Astrocyte (in vitro differentiated cells and primary cell): ENCODE measurements at regions not wholly inside any gene's neighbourhood (a gene's known extent, or its start where the extent isn't known, plus 50 kb on each side); places are given as distances from the start of the nearest gene placed in this dataset.

Experiments used
- DNase-seq: peaks from one replicate; pipeline ENCODE4 v3.0.0-alpha.2; 2010; ENCODE audit warnings: low read depth
- FAIRE-seq: peaks from 2 replicates; lab custom pipeline; 2011; peaks lifted over from hg19 to GRCh38; lab: Jason Lieb, UNC
- H2AFZ ChIP-seq: 2 replicates; pipeline ENCODE4 v1.6.0; 2012; ENCODE audit warnings: low read depth, low read length, inconsistent platforms
- H3K27ac ChIP-seq: 2 replicates; pipeline ENCODE4 v1.5.1; 2011; ENCODE audit warnings: low read depth, low read length, inconsistent platforms
- H3K27me3 ChIP-seq: 2 replicates; pipeline ENCODE4 v1.6.0; 2011; ENCODE audit warnings: low read length, inconsistent platforms; ENCODE audit not compliant: insufficient read depth
- H3K36me3 ChIP-seq: 2 replicates; pipeline ENCODE4 v1.5.1; 2011; ENCODE audit warnings: low read length, inconsistent platforms; ENCODE audit not compliant: insufficient read depth
- H3K4me1 ChIP-seq: 2 replicates; pipeline ENCODE4 v1.5.1; 2011; ENCODE audit warnings: low read length, inconsistent platforms; ENCODE audit not compliant: insufficient read depth
- H3K4me2 ChIP-seq: 2 replicates; pipeline ENCODE4 v1.6.0; 2012; ENCODE audit warnings: low read length, inconsistent platforms
- H3K4me3 ChIP-seq: 2 replicates; pipeline ENCODE4 v1.5.1; 2011; ENCODE audit warnings: low read depth, mild to moderate bottlenecking, low read length, inconsistent platforms; ENCODE audit not compliant: insufficient read depth
- H3K79me2 ChIP-seq: 2 replicates; pipeline ENCODE4 v1.6.0; 2012; ENCODE audit warnings: mild to moderate bottlenecking, low read length, inconsistent platforms; ENCODE audit not compliant: insufficient read depth
- H3K9ac ChIP-seq: 2 replicates; pipeline ENCODE4 v1.6.0; 2012; ENCODE audit warnings: mild to moderate bottlenecking, low read length, inconsistent platforms
- H3K9me3 ChIP-seq: 2 replicates; pipeline ENCODE4 v1.5.1; 2012; ENCODE audit warnings: low read depth, mild to moderate bottlenecking, low read length, inconsistent platforms; ENCODE audit not compliant: insufficient read depth
- H4K20me1 ChIP-seq: 2 replicates; pipeline ENCODE4 v1.6.0; 2012; ENCODE audit warnings: low read length, inconsistent platforms; ENCODE audit not compliant: insufficient read depth
- H3K27ac Mint-ChIP-seq: one replicate; pipeline ENCODE4 v1.8.0; 2021; ENCODE audit warnings: mild to moderate bottlenecking, mixed read lengths; ENCODE audit not compliant: unreplicated experiment
- H3K27me3 Mint-ChIP-seq: one replicate; pipeline ENCODE4 v1.8.0; 2021; ENCODE audit warnings: low read depth, mixed read lengths; ENCODE audit not compliant: unreplicated experiment
- H3K36me3 Mint-ChIP-seq: one replicate; pipeline ENCODE4 v1.8.0; 2021; ENCODE audit warnings: low read depth, mixed read lengths; ENCODE audit not compliant: unreplicated experiment
- H3K4me1 Mint-ChIP-seq: one replicate; pipeline ENCODE4 v1.8.0; 2021; ENCODE audit warnings: low read depth, mixed read lengths; ENCODE audit not compliant: unreplicated experiment
- H3K4me3 Mint-ChIP-seq: one replicate; pipeline ENCODE4 v1.8.0; 2021; ENCODE audit warnings: mild to moderate bottlenecking, moderate library complexity, mixed read lengths; ENCODE audit not compliant: unreplicated experiment
- H3K9me3 Mint-ChIP-seq: one replicate; pipeline ENCODE4 v1.8.0; 2021; ENCODE audit warnings: mild to moderate bottlenecking, mixed read lengths; ENCODE audit not compliant: unreplicated experiment
- EZH2 ChIP-seq: IDR thresholded peaks from 2 replicates; pipeline ENCODE4 v1.6.1; 2012; ENCODE audit warnings: mild to moderate bottlenecking, low read length, inconsistent platforms; ENCODE audit not compliant: insufficient read depth
- TF ChIP-seq, protein P1 (sequence below): IDR thresholded peaks from 2 replicates; pipeline ENCODE4 v1.5.1; 2011; ENCODE audit warnings: low read depth, mild to moderate bottlenecking, inconsistent platforms, low read length, moderate library complexity; ENCODE audit not compliant: insufficient read depth

DNA sequence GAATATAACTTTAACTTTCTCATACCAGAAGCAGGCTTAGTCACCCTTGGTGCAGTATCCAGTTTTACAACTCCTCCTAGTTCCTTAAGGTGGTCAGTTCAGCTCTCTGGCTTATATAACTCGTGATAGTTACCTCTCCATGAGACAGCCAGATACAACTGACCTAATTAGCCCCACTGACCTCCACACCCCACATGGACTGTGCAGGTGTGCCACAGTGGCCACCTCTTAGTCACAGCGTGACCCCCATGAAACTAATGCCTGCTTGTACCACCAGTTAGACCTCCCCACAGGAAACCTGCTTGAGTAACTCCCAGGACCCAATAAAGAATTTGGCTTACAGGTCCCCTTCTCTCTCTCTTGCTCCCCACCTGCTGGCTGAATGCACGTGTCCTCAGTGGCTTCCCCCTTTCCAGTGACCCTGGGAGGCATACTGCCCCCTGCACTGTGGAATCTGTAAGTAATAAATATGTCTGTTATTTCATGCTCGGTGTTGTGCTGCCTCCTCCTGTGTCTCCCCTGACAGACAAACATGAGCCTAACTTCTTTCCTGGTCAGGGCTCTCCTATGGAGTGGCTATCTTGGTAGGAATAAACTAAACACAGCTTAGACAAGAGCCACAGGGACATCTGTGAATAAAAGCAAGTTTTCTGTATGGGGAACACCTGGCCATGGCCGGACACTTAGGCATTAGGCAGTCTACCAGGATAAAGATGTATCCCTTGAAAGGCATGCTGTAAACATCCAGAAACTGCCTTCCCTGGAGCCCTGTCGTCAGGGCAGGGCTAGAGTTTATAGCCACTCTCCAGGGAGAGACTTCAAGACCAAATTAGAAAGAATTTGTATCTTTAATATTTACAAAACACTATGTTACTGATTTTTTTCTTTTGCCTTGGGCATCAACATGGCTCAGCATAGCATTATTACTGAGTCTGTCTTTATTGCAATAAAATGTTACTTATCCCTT, 209.7 kb upstream of the BOD1L1 start:
- no peak for DNase-seq
- H3K27me3 Mint-ChIP-seq: peaks cover 4% of the 10 kb centered on the region
- H3K36me3 Mint-ChIP-seq: no peaks in the 10 kb centered on the region
- Histone ChIP-seq H3K27me3 (no peaks in the 10 kb centered on the region), H3K79me2 (no peaks in the 10 kb centered on the region), H2AFZ (no peak overlapping the region), H3K9ac (no peak overlapping the region), H4K20me1 (no peaks in the 10 kb centered on the region), H3K4me3 (no peak overlapping the region), H3K9me3 (no peaks in the 10 kb centered on the region), H3K27ac (no peak overlapping the region), H3K4me1 (no peaks in the 10 kb centered on the region), H3K4me2 (no peak overlapping the region), H3K36me3 (no peaks in the 10 kb centered on the region)
- no peak for TF ChIP-seq EZH2
- H3K27ac Mint-ChIP-seq: no peak overlapping the region
- H3K4me1 Mint-ChIP-seq: no peaks in the 10 kb centered on the region
- no peak for FAIRE-seq
- H3K9me3 Mint-ChIP-seq: no peaks in the 10 kb centered on the region
- no peak overlapping the region for H3K4me3 Mint-ChIP-seq

DNA sequence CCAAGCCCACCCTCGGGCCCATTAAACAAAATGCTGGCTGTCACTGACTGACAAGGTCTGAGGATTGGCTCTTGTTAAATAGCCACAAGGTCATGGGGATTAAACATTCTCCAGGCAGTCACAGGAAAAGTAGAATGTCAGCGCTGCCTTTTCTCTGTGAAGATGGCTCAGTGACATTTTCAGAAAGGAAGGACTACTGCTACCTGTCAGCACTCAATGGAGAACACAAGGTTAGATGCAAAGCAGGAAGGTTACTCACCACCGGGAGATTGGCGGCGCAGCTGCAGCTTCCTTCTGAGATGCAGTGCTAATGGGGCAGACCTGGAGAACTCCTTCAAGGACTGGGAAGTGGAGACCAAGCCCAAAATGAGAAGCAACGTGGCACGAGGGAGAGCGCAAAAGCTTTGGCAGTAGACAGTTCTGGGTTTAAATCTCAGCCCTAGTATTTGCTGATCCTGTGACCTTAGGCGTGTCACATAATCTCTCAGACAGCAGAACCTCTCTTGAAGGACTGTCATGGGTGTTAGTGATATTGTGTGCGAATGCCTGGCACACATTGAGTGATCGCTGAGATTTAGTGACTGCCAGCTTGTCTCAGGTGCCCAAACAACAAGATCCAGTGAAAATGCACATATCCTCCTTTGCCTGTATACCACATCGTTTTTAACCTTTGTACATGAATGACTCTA, 213.1 kb upstream of the BOD1L1 start:
- no peak overlapping the region for H3K27ac ChIP-seq
- H3K4me1 ChIP-seq: no peaks in the 10 kb centered on the region
- DNase-seq (no peak), FAIRE-seq (no peak)
- peaks cover 8% of the 10 kb centered on the region for H3K9me3 Mint-ChIP-seq
- no peak overlapping the region for H3K27ac Mint-ChIP-seq
- H3K9ac ChIP-seq: no peak overlapping the region
- H4K20me1 ChIP-seq: no peaks in the 10 kb centered on the region
- no peaks in the 10 kb centered on the region for H3K9me3 ChIP-seq
- no peak overlapping the region for H2AFZ ChIP-seq
- H3K27me3 Mint-ChIP-seq: peaks cover 5% of the 10 kb centered on the region
- H3K79me2 ChIP-seq: no peaks in the 10 kb centered on the region
- no peaks in the 10 kb centered on the region for H3K4me1 Mint-ChIP-seq
- no peaks in the 10 kb centered on the region for H3K36me3 ChIP-seq
- no peak for TF ChIP-seq EZH2
- TF ChIP-seq, protein P1, sequence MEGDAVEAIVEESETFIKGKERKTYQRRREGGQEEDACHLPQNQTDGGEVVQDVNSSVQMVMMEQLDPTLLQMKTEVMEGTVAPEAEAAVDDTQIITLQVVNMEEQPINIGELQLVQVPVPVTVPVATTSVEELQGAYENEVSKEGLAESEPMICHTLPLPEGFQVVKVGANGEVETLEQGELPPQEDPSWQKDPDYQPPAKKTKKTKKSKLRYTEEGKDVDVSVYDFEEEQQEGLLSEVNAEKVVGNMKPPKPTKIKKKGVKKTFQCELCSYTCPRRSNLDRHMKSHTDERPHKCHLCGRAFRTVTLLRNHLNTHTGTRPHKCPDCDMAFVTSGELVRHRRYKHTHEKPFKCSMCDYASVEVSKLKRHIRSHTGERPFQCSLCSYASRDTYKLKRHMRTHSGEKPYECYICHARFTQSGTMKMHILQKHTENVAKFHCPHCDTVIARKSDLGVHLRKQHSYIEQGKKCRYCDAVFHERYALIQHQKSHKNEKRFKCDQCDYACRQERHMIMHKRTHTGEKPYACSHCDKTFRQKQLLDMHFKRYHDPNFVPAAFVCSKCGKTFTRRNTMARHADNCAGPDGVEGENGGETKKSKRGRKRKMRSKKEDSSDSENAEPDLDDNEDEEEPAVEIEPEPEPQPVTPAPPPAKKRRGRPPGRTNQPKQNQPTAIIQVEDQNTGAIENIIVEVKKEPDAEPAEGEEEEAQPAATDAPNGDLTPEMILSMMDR: no peak
- H3K27me3 ChIP-seq: no peaks in the 10 kb centered on the region
- H3K4me3 Mint-ChIP-seq: no peak overlapping the region
- no peak overlapping the region for H3K4me3 ChIP-seq
- H3K36me3 Mint-ChIP-seq: no peaks in the 10 kb centered on the region
- no peak overlapping the region for H3K4me2 ChIP-seq

DNA sequence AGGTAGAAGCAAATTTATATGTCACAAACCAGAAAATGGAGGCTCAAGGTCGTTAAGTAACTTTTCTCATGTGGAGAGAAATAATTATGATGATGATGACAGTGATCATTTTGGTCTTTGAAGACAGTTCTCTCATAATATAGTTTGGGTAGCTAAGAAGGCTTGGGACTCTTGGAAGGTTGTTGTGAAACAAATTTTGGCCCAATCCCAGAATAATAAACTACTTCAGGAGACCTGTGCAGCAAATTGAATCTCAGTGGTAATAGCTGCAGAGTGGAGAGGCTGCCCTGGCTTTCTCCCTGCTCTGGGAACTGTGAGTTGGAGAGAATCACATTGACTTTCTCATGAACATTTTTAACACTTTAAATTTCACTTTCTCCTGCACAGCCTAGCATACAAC, 217.2 kb upstream of the BOD1L1 start:
- peaks cover 5% of the 10 kb centered on the region for H3K27me3 Mint-ChIP-seq

More for the DNA sequence above, 217.2 kb upstream of the BOD1L1 start:
- TF ChIP-seq, protein P1: no peak
- TF ChIP-seq EZH2: no peak
- FAIRE-seq (no peak), DNase-seq (no peak)
- Mint-ChIP-seq H3K36me3 (no peaks in the 10 kb centered on the region), H3K27ac (no peak overlapping the region), H3K4me1 (no peaks in the 10 kb centered on the region), H3K9me3 (peaks cover 10% of the 10 kb centered on the region), H3K4me3 (no peak overlapping the region)
- H4K20me1 ChIP-seq: no peaks in the 10 kb centered on the region
- no peak overlapping the region for H2AFZ ChIP-seq
- no peak overlapping the region for H3K4me3 ChIP-seq
- H3K9me3 ChIP-seq: no peaks in the 10 kb centered on the region
- H3K9ac ChIP-seq: no peak overlapping the region
- no peaks in the 10 kb centered on the region for H3K4me1 ChIP-seq
- no peaks in the 10 kb centered on the region for H3K79me2 ChIP-seq
- no peak overlapping the region for H3K27ac ChIP-seq
- H3K36me3 ChIP-seq: no peaks in the 10 kb centered on the region
- H3K27me3 ChIP-seq: no peaks in the 10 kb centered on the region
- no peak overlapping the region for H3K4me2 ChIP-seq
